ENCODE measurements at regions not wholly inside any gene's neighbourhood (a gene's known extent, or its start where the extent isn't known, plus 50 kb on each side); places are given as distances from the start of the nearest gene placed in this dataset.

GRCh38 chr13:112226320-112227002, 149.7 kb upstream of the SPACA7 start:
- DNase-seq, result no peak

- no peak for DNase-seq
These were observed 149.1 kb upstream of the SPACA7 start for GRCh38 chr13:112227031-112227430.

GRCh38 chr13:112229445-112229844, 146.7 kb upstream of the SPACA7 start:
- DNase-seq, result no peak

- no peak for DNase-seq
These were observed 145.9 kb upstream of the SPACA7 start for GRCh38 chr13:112229992-112230872.

GRCh38 chr13:112231451-112232083, 144.6 kb upstream of the SPACA7 start:
- no peak for DNase-seq

- no peak for DNase-seq
These were observed 142.9 kb upstream of the SPACA7 start for GRCh38 chr13:112233256-112233655.

- no peak for DNase-seq
These were observed 142.4 kb upstream of the SPACA7 start for GRCh38 chr13:112233716-112234115.

GRCh38 chr13:112234131-112234875, 141.9 kb upstream of the SPACA7 start:
- no peak for DNase-seq

GRCh38 chr13:112236016-112236415, 140.1 kb upstream of the SPACA7 start:
- no peak for DNase-seq

- no peak for DNase-seq
These were observed 139.5 kb upstream of the SPACA7 start for GRCh38 chr13:112236539-112237197.

- no peak for DNase-seq
These were observed 137.6 kb upstream of the SPACA7 start for GRCh38 chr13:112238436-112238995.

- no peak for DNase-seq
These were observed 136.1 kb upstream of the SPACA7 start for GRCh38 chr13:112240076-112240475.

GRCh38 chr13:112241288-112241687, 134.9 kb upstream of the SPACA7 start:
- DNase-seq, result no peak

GRCh38 chr13:112242777-112243176, 133.4 kb upstream of the SPACA7 start:
- no peak for DNase-seq

- DNase-seq, result no peak
These were observed 132.1 kb upstream of the SPACA7 start for GRCh38 chr13:112244061-112244460.

GRCh38 chr13:112244495-112245177, 131.5 kb upstream of the SPACA7 start:
- no peak for DNase-seq

- DNase-seq, result no peak
These were observed 130.9 kb upstream of the SPACA7 start for GRCh38 chr13:112245179-112245724.

GRCh38 chr13:112245989-112246388, 130.2 kb upstream of the SPACA7 start:
- no peak for DNase-seq

- no peak for DNase-seq
These were observed 129.3 kb upstream of the SPACA7 start for GRCh38 chr13:112246731-112247470.

Measured in SW 1271 (cell line).